IMR-90 (cell line): ENCODE measurements at regions not wholly inside any gene's neighbourhood (a gene's known extent, or its start where the extent isn't known, plus 50 kb on each side); places are given as distances from the start of the nearest gene placed in this dataset.
A peak's percentile ranks its signal among the peaks of the same experiment; 100 is the strongest.

Source experiments
- ATAC-seq: fragments of 200-7000 bp; cut with Tn5 transposase; 2 replicates; pipeline ENCODE4 v1.9.1; 2020; ENCODE audit warnings: low read depth, mild to moderate bottlenecking, moderate library complexity
- BruUV-seq: library from RNA; stranded (reverse); fragments of 400-500 nt; replicated peaks from 2 replicates; lab custom pipeline; 2021; lab: Mats Ljungman, UMichigan
- CTCF ChIA-PET: fragments of 300-600 bp; formaldehyde crosslinking; extraction: SDS; loops from one replicate; lab custom pipeline; 2021; ENCODE audit warnings: antibody characterized with exemption; lab: Yijun Ruan, JAX
- POLR2A ChIA-PET: fragments of 300-600 bp; sonication (Branson Sonifier 250); formaldehyde crosslinking; loops from one replicate; lab custom pipeline; 2022; ENCODE audit warnings: antibody characterized with exemption; ENCODE audit not compliant: unreplicated experiment; lab: Charles Lee
- DNase-seq: peaks from one replicate; pipeline ENCODE4 v3.0.0; 2013
- H2AFZ ChIP-seq: replicated peaks from 2 replicates; pipeline ENCODE3; 2013; ENCODE audit warnings: low read length, mild to moderate bottlenecking; ENCODE audit not compliant: poor library complexity
- H2AK5ac ChIP-seq: 2 replicates; pipeline ENCODE4 v1.6.1; 2013; ENCODE audit warnings: low read depth, low read length, inconsistent platforms
- H2AK9ac ChIP-seq: replicated peaks from 2 replicates; pipeline ENCODE3; 2013; ENCODE audit warnings: mild to moderate bottlenecking, low read depth, low read length, moderate library complexity; ENCODE audit not compliant: poor library complexity
- H2BK120ac ChIP-seq: 2 replicates; pipeline ENCODE4 v1.6.1; 2013; ENCODE audit warnings: low read depth, low read length, inconsistent platforms
- H2BK15ac ChIP-seq: 3 replicates; pipeline ENCODE4 v1.6.1; 2013; ENCODE audit warnings: low read depth, low read length, inconsistent platforms
- H2BK20ac ChIP-seq: 2 replicates; pipeline ENCODE4 v1.6.1; 2013; ENCODE audit warnings: low read depth, mild to moderate bottlenecking, inconsistent platforms, low read length, moderate library complexity
- H2BK5ac ChIP-seq: 2 replicates; pipeline ENCODE4 v1.6.1; 2013; ENCODE audit warnings: mild to moderate bottlenecking, low read depth, low read length, inconsistent platforms; ENCODE audit not compliant: poor library complexity, severe bottlenecking
- H3K14ac ChIP-seq: replicated peaks from 2 replicates; pipeline ENCODE4 v1.6.1; 2013; ENCODE audit warnings: low read depth, low read length, inconsistent platforms
- H3K18ac ChIP-seq: 2 replicates; pipeline ENCODE4 v1.6.1; 2013; ENCODE audit warnings: low read depth, low read length, control low read depth
- H3K23ac ChIP-seq: 2 replicates; pipeline ENCODE4 v1.6.1; 2013; ENCODE audit warnings: low read depth, low read length, inconsistent platforms
- H3K27ac ChIP-seq: 2 replicates; pipeline ENCODE4 v1.5.1; 2013; ENCODE audit warnings: mild to moderate bottlenecking, control low read depth, low read length; ENCODE audit not compliant: insufficient read depth
- H3K27me3 ChIP-seq: 2 replicates; pipeline ENCODE4 v1.6.1; 2013; ENCODE audit warnings: low read length; ENCODE audit not compliant: control insufficient read depth, insufficient read depth
- H3K36me3 ChIP-seq: 2 replicates; pipeline ENCODE4 v1.6.1; 2013; ENCODE audit warnings: low read length, mixed read lengths; ENCODE audit not compliant: control insufficient read depth, insufficient read depth
- H3K4ac ChIP-seq: 2 replicates; pipeline ENCODE4 v1.6.1; 2013; ENCODE audit warnings: low read depth, low read length, inconsistent platforms
- H3K4me1 ChIP-seq: 2 replicates; pipeline ENCODE4 v1.6.1; 2013; ENCODE audit warnings: low read length, mixed read lengths; ENCODE audit not compliant: control insufficient read depth, insufficient read depth
- H3K4me2 ChIP-seq: 2 replicates; pipeline ENCODE4 v1.6.1; 2013; ENCODE audit warnings: low read depth, mild to moderate bottlenecking, control low read depth, low read length, moderate library complexity
- H3K4me3 ChIP-seq: 2 replicates; pipeline ENCODE4 v1.5.1; 2013; ENCODE audit warnings: low read depth, mild to moderate bottlenecking, control low read depth, low read length, moderate library complexity; ENCODE audit not compliant: insufficient read depth
- H3K56ac ChIP-seq: 2 replicates; pipeline ENCODE4 v1.6.1; 2013; ENCODE audit warnings: low read length, inconsistent platforms; ENCODE audit not compliant: insufficient read depth; ENCODE audit errors: extremely low read depth
- H3K79me1 ChIP-seq, 2 experiments: 2 replicates each; pipeline ENCODE4 v1.6.1; 2013; ENCODE audit warnings: low read length in 2 of 2, inconsistent platforms in 1 of 2, low read depth in 1 of 2
- H3K9ac ChIP-seq: 2 replicates; pipeline ENCODE4 v1.6.1; 2013; ENCODE audit warnings: low read depth, low read length, control low read depth
- H3K9me1 ChIP-seq: 2 replicates; pipeline ENCODE4 v1.6.1; 2013; ENCODE audit warnings: low read length, inconsistent platforms; ENCODE audit not compliant: insufficient read depth
- H3K9me3 ChIP-seq: 2 replicates; pipeline ENCODE4 v1.6.1; 2013; ENCODE audit warnings: low read length; ENCODE audit not compliant: control insufficient read depth, insufficient read depth
- H4K20me1 ChIP-seq: 2 replicates; pipeline ENCODE4 v1.6.1; 2013; ENCODE audit warnings: low read length, inconsistent platforms; ENCODE audit not compliant: insufficient read depth
- H4K5ac ChIP-seq: 2 replicates; pipeline ENCODE4 v1.6.1; 2013; ENCODE audit warnings: mild to moderate bottlenecking, low read depth, low read length, control low read depth
- H4K8ac ChIP-seq, 2 experiments: 2 replicates each; pipeline ENCODE4 v1.6.1; 2013; ENCODE audit warnings: low read depth in 2 of 2, low read length in 2 of 2, control low read depth in 1 of 2, inconsistent platforms in 1 of 2
- H4K91ac ChIP-seq: 2 replicates; pipeline ENCODE4 v1.6.1; 2013; ENCODE audit warnings: low read depth, low read length, inconsistent platforms; ENCODE audit not compliant: insufficient read depth
- RAD21 ChIP-seq: IDR thresholded peaks from 2 replicates; pipeline ENCODE4 v1.6.1; 2012; ENCODE audit warnings: low read length, improper control_type of control experiment
- SMC3 ChIP-seq: fragments of 150-350 bp; IDR thresholded peaks from 2 replicates; pipeline ENCODE4 v1.6.1; 2016; ENCODE audit warnings: low read depth, mild to moderate bottlenecking, antibody characterized with exemption, low read length, moderate library complexity
- WGBS, 2 experiments: methylation state at CpG; one replicate each; pipeline versions ENCODE4 v1.1.5 to v1.1.7; 2013; ENCODE audit warnings: missing lambda C conversion rate in 2 of 2; ENCODE audit not compliant: insufficient read length in 1 of 2; ENCODE audit errors: extremely low coverage in 2 of 2; 5-methylcytosine and 5-hydroxymethylcytosine counted together
- dilution Hi-C: fragments of 300-500 bp; cut with HindIII; formaldehyde crosslinking; loops from one replicate; pipeline ENCODE4 v1.14.3; 2018; ENCODE audit warnings: low sequenced_read_pairs; ENCODE audit not compliant: unreplicated experiment
- in situ Hi-C: fragments of 300-500 bp; cut with MboI; formaldehyde crosslinking; loops from 3 replicates; pipeline ENCODE4 v1.14.3; 2019; ENCODE audit warnings: low sequenced_read_pairs, inconsistent platforms, mixed read lengths
- intact Hi-C: fragments of 100-400 bp; cut with micrococcal nuclease; formaldehyde crosslinking; loops from 2 replicates; pipeline ENCODE4 v1.10.0; 2022
- TF ChIP-seq, protein P1 (sequence below): fragments of 150-350 bp; IDR thresholded peaks from 2 replicates; pipeline ENCODE4 v1.6.1; 2017; ENCODE audit warnings: mild to moderate bottlenecking, antibody characterized with exemption, low read length, low read depth

DNA sequence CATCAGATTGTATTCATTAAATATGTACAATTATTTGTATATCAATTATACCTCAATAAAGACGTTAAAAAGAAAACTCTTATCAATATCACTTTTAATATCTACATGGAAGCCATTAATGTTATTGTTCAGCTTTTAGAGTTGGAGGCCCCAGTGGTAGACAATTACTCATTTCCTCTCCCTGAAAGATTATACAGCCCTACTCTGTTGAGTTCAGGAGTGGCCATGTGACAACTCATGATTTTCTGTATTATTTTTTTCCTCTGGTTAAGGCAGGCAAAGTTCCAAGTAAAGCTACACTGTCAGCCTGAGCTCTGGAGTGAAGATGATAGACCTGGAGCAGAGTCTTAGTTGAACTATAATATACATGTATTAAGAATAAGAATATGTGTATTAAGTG is 247.9 kb upstream of the B3GALT2 start:
- DNase-seq (peak; percentile 56), ATAC-seq (no peak)
- TF ChIP-seq, protein P1, sequence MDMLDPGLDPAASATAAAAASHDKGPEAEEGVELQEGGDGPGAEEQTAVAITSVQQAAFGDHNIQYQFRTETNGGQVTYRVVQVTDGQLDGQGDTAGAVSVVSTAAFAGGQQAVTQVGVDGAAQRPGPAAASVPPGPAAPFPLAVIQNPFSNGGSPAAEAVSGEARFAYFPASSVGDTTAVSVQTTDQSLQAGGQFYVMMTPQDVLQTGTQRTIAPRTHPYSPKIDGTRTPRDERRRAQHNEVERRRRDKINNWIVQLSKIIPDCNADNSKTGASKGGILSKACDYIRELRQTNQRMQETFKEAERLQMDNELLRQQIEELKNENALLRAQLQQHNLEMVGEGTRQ = 0 out of 2 replicates have a peak, but pooled peaks have one; percentile 38
- TF ChIP-seq SMC3 (no peak), RAD21 (no peak)
- H3K4ac ChIP-seq = no peak overlapping the region
- BruUV-seq = no TSS peak
- no peak overlapping the region for H3K18ac ChIP-seq
- no peak overlapping the region for H2AK5ac ChIP-seq
- no peak overlapping the region for H2BK20ac ChIP-seq
- H3K56ac ChIP-seq = no peak overlapping the region
- no peaks in the 10 kb centered on the region for H3K27me3 ChIP-seq
- peaks cover 13% of the 10 kb centered on the region for H3K9me3 ChIP-seq
- ChIA-PET POLR2A (no interaction called here), CTCF (no interaction called here)
- no peaks in the 10 kb centered on the region for H4K20me1 ChIP-seq
- H2BK120ac ChIP-seq = no peak overlapping the region
- no peaks in the 10 kb centered on the region for H3K36me3 ChIP-seq
- no peak overlapping the region for H3K27ac ChIP-seq
- WGBS, 2 experiments = no CpG with 5 or more reads among the region's 1 CpG
- H4K5ac ChIP-seq = no peak overlapping the region
- H3K4me2 ChIP-seq = no peak overlapping the region
- intact Hi-C loops (no loop called here), dilution Hi-C loops (no loop called here), in situ Hi-C loops (no loop called here)
- no peak overlapping the region for H4K8ac ChIP-seq
- no peak overlapping the region for H2AFZ ChIP-seq
- H2AK9ac ChIP-seq = no peak overlapping the region
- H3K79me1 ChIP-seq = no peaks in the 10 kb centered on the region
- H2BK5ac ChIP-seq = no peak overlapping the region
- no peak overlapping the region for H3K9ac ChIP-seq
- H3K9me1 ChIP-seq = no peaks in the 10 kb centered on the region
- no peak overlapping the region for H2BK15ac ChIP-seq
- no peak overlapping the region for H3K14ac ChIP-seq
- no peak overlapping the region for H4K91ac ChIP-seq
- no peak overlapping the region for H3K4me3 ChIP-seq
- H3K4me1 ChIP-seq = no peaks in the 10 kb centered on the region
- no peak overlapping the region for H3K23ac ChIP-seq
